NCI-H1417 treated with DMSO at 0.1 percent for 48 hours (cell line): ENCODE measurements at regions not wholly inside any gene's neighbourhood (a gene's known extent, or its start where the extent isn't known, plus 50 kb on each side); places are given as distances from the start of the nearest gene placed in this dataset.
"Not testable (repeated sequence)": the region's sequence is repeated elsewhere in the genome, so short reads cannot be mapped to it uniquely, and the experiment has no call there.

ENCODE experiments used
- DNase-seq: peaks from one replicate; lab custom pipeline; 2025; lab: John Stamatoyannopoulos, UW

- not testable (repeated sequence) for DNase-seq
These were observed 131.4 kb downstream of the MFAP3L start for GRCh38 chr4:169894767-169895166.

- DNase-seq = no peak
These were observed 128.1 kb upstream of the HPF1 start for GRCh38 chr4:169885893-169886292.

- DNase-seq = no peak
These were observed 124.0 kb upstream of the HPF1 start for GRCh38 chr4:169881769-169882168.

- no peak for DNase-seq
These were observed 112.8 kb upstream of the HPF1 start for GRCh38 chr4:169870507-169870906.

- no peak for DNase-seq
These were observed 111.7 kb upstream of the HPF1 start for GRCh38 chr4:169869490-169869889.

- no peak for DNase-seq
These were observed 103.8 kb upstream of the HPF1 start for GRCh38 chr4:169861593-169861992.

- DNase-seq = no peak
These were observed 101.8 kb upstream of the HPF1 start for GRCh38 chr4:169859366-169860216.

GRCh38 chr4:169854090-169854489 lies 96.3 kb upstream of the HPF1 start:
- DNase-seq = no peak

GRCh38 chr4:169852481-169852880 lies 94.7 kb upstream of the HPF1 start:
- DNase-seq = no peak

GRCh38 chr4:169851750-169852149 lies 94.0 kb upstream of the HPF1 start:
- DNase-seq = no peak

GRCh38 chr4:169849456-169849855 lies 91.7 kb upstream of the HPF1 start:
- no peak for DNase-seq

- no peak for DNase-seq
These were observed 90.3 kb upstream of the HPF1 start for GRCh38 chr4:169848018-169848417.

- no peak for DNase-seq
These were observed 89.4 kb upstream of the HPF1 start for GRCh38 chr4:169847171-169847570.

- DNase-seq = no peak
These were observed 88.7 kb upstream of the HPF1 start for GRCh38 chr4:169846396-169846795.

- no peak for DNase-seq
These were observed 84.0 kb upstream of the HPF1 start for GRCh38 chr4:169841776-169842175.

- no peak for DNase-seq
These were observed 82.8 kb upstream of the HPF1 start for GRCh38 chr4:169840554-169840953.

- not testable (repeated sequence) for DNase-seq
These were observed 70.6 kb upstream of the HPF1 start for GRCh38 chr4:169828329-169828728.

- no peak for DNase-seq
These were observed 69.0 kb upstream of the HPF1 start for GRCh38 chr4:169826634-169827187.

GRCh38 chr4:169823685-169824084 lies 65.9 kb upstream of the HPF1 start:
- no peak for DNase-seq

GRCh38 chr4:169821402-169821801 lies 63.7 kb upstream of the HPF1 start:
- no peak for DNase-seq

- DNase-seq = no peak
These were observed 60.4 kb upstream of the HPF1 start for GRCh38 chr4:169818063-169818679.

- DNase-seq = no peak
These were observed 57.9 kb upstream of the HPF1 start for GRCh38 chr4:169815606-169816005.

GRCh38 chr4:169811476-169811875 lies 53.7 kb upstream of the HPF1 start:
- DNase-seq = no peak
